HG03196 (cell line): ENCODE measurements at regions not wholly inside any gene's neighbourhood (a gene's known extent, or its start where the extent isn't known, plus 50 kb on each side); places are given as distances from the start of the nearest gene placed in this dataset.
A peak's percentile ranks its signal among the peaks of the same experiment; 100 is the strongest.
"Not testable (repeated sequence)": the region's sequence is repeated elsewhere in the genome, so short reads cannot be mapped to it uniquely, and the experiment has no call there.

ENCODE experiments used
- ATAC-seq: cut with Tn5 transposase; IDR thresholded peaks from one replicate; pipeline ENCODE4 v1.9.1; 2021; ENCODE audit not compliant: unreplicated experiment

GRCh38 chr5:131107128-131107527, 57.9 kb downstream of the HINT1 start:
- no peak for ATAC-seq

GRCh38 chr5:131104169-131104808, 60.8 kb downstream of the HINT1 start:
- no peak for ATAC-seq

GRCh38 chr5:131096774-131097710, 68.0 kb downstream of the HINT1 start:
- no peak for ATAC-seq

- not testable (repeated sequence) for ATAC-seq
Measured at GRCh38 chr5:131095561-131095960, 69.5 kb downstream of the HINT1 start.

- no peak for ATAC-seq
Measured at GRCh38 chr5:131084436-131084835, 80.6 kb downstream of the HINT1 start.

- no peak for ATAC-seq
Measured at GRCh38 chr5:131081913-131082488, 83.1 kb downstream of the HINT1 start.

GRCh38 chr5:131081374-131081773, 83.7 kb downstream of the HINT1 start:
- no peak for ATAC-seq

GRCh38 chr5:131079232-131079631, 85.8 kb downstream of the HINT1 start:
- no peak for ATAC-seq

GRCh38 chr5:131068893-131069643, 96.0 kb downstream of the HINT1 start:
- peak; percentile 93 for ATAC-seq

GRCh38 chr5:131068076-131068475, 97.0 kb downstream of the HINT1 start:
- ATAC-seq, result no peak

GRCh38 chr5:131067636-131068035, 97.4 kb downstream of the HINT1 start:
- ATAC-seq, result no peak

GRCh38 chr5:131064669-131065371, 100.2 kb downstream of the HINT1 start:
- ATAC-seq, result no peak

- ATAC-seq, result no peak
Measured at GRCh38 chr5:131042021-131042789, 122.9 kb downstream of the HINT1 start.

GRCh38 chr5:131023498-131023865, 141.6 kb downstream of the HINT1 start:
- ATAC-seq, result no peak

- ATAC-seq, result no peak
Measured at GRCh38 chr5:131022811-131023497, 142.1 kb downstream of the HINT1 start.

- ATAC-seq, result no peak
Measured at GRCh38 chr5:131021646-131022045, 143.4 kb downstream of the HINT1 start.

- ATAC-seq, result no peak
Measured at GRCh38 chr5:131019601-131020315, 145.3 kb downstream of the HINT1 start.

- ATAC-seq, result no peak
Measured at GRCh38 chr5:131019111-131019510, 145.9 kb downstream of the HINT1 start.

- no peak for ATAC-seq
Measured at GRCh38 chr5:131008329-131008728, 156.7 kb downstream of the HINT1 start.
